Natural killer cell (primary cell): ENCODE measurements at regions not wholly inside any gene's neighbourhood (a gene's known extent, or its start where the extent isn't known, plus 50 kb on each side); places are given as distances from the start of the nearest gene placed in this dataset.

Experiments used
- ATAC-seq, 3 donors: fragments of 150-1000 bp in 2 of 3; fragments of 200-7000 bp in 1 of 3; cut with Tn5 transposase; 1 replicate in 1 of 3; 2 replicates in 2 of 3; pipeline ENCODE4 v1.10.0; 2021; ENCODE audit warnings: mild to moderate bottlenecking in 2 of 3, moderate library complexity in 2 of 3
- DNase-seq, 2 donors: peaks; one replicate each; pipeline versions ENCODE4 v3.0.0 to v3.0.0-alpha.2; 2013 to 2021; ENCODE audit warnings: mixed read lengths in 1 of 2
- H3K27ac ChIP-seq: one replicate; pipeline ENCODE4 v1.5.1; 2013; ENCODE audit warnings: mild to moderate bottlenecking, low read length
- H3K27me3 ChIP-seq: one replicate; pipeline ENCODE4 v1.6.1; 2013; ENCODE audit warnings: low read length; ENCODE audit not compliant: control insufficient read depth, insufficient read depth
- H3K36me3 ChIP-seq: one replicate; pipeline ENCODE4 v1.6.1; 2013; ENCODE audit warnings: low read length; ENCODE audit not compliant: control insufficient read depth, insufficient read depth
- H3K4me1 ChIP-seq: one replicate; pipeline ENCODE4 v1.6.1; 2013; ENCODE audit warnings: low read length; ENCODE audit not compliant: control insufficient read depth, insufficient read depth
- H3K4me3 ChIP-seq: one replicate; pipeline ENCODE4 v1.5.1; 2013; ENCODE audit warnings: low read length
- H3K9me3 ChIP-seq: one replicate; pipeline ENCODE4 v1.6.1; 2013; ENCODE audit warnings: low read length; ENCODE audit not compliant: control insufficient read depth, insufficient read depth
- H3K27ac Mint-ChIP-seq, 2 donors: one replicate each; pipeline ENCODE4 v1.8.0; 2022; ENCODE audit warnings: mild to moderate bottlenecking in 2 of 2, mixed read lengths in 2 of 2, moderate library complexity in 1 of 2
- H3K27me3 Mint-ChIP-seq, 2 donors: one replicate each; pipeline ENCODE4 v1.8.0; 2022; ENCODE audit warnings: low read depth in 2 of 2, mixed read lengths in 2 of 2
- H3K36me3 Mint-ChIP-seq: one replicate; pipeline ENCODE4 v1.8.0; 2022; ENCODE audit warnings: mixed read lengths
- H3K4me1 Mint-ChIP-seq, 2 donors: one replicate each; pipeline ENCODE4 v1.8.0; 2022; ENCODE audit warnings: mixed read lengths in 2 of 2
- H3K4me3 Mint-ChIP-seq: one replicate; pipeline ENCODE4 v1.8.0; 2022; ENCODE audit warnings: mild to moderate bottlenecking, moderate library complexity, mixed read lengths
- H3K9me3 Mint-ChIP-seq, 2 donors: one replicate each; pipeline ENCODE4 v1.8.0; 2022; ENCODE audit warnings: mixed read lengths in 2 of 2
- WGBS: methylation state at CpG from one replicate; pipeline ENCODE4 v1.1.7; 2013; ENCODE audit warnings: missing lambda C conversion rate; ENCODE audit not compliant: insufficient coverage; 5-methylcytosine and 5-hydroxymethylcytosine counted together
- intact Hi-C: fragments of 100-400 bp; cut with micrococcal nuclease; formaldehyde crosslinking; loops from one replicate; pipeline ENCODE4 v1.14.2; 2022
- TF ChIP-seq, protein P1 (sequence below): fragments of 200-600 bp; IDR thresholded peaks from one replicate; pipeline ENCODE4 v1.8.0; 2022; ENCODE audit warnings: antibody characterized with exemption

DNA sequence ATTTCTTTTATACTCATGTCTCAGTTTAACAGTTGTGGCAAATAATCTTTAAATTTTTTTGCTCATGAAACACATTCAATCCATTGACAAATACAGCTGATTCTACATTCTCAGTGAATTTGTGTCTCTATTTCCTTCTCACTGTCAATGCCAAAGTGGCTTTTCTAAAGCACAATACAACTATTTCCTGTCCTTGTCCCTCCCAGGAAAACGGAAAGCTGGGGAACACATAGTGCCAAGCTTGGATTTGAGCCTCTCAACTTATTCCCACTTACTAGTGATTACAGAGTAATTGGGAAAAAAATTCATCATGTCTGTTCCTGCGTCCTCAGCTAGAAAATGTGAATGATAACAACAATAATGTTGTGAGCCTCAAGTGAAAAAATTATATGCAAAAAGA, 899.7 kb upstream of the CDH2 start:
- no peak for ATAC-seq
- Mint-ChIP-seq H3K4me1 (no peaks in the 10 kb centered on the region), H3K27ac (no peak overlapping the region), H3K27me3 (no peaks in the 10 kb centered on the region), H3K9me3 (peaks cover 0 to 3% of the 10 kb centered on the region in 2 donors), H3K4me3 (no peak overlapping the region), H3K36me3 (no peaks in the 10 kb centered on the region)
- no peaks in the 10 kb centered on the region for H3K9me3 ChIP-seq
- intact Hi-C loops, result no loop called here
- TF ChIP-seq, protein P1, sequence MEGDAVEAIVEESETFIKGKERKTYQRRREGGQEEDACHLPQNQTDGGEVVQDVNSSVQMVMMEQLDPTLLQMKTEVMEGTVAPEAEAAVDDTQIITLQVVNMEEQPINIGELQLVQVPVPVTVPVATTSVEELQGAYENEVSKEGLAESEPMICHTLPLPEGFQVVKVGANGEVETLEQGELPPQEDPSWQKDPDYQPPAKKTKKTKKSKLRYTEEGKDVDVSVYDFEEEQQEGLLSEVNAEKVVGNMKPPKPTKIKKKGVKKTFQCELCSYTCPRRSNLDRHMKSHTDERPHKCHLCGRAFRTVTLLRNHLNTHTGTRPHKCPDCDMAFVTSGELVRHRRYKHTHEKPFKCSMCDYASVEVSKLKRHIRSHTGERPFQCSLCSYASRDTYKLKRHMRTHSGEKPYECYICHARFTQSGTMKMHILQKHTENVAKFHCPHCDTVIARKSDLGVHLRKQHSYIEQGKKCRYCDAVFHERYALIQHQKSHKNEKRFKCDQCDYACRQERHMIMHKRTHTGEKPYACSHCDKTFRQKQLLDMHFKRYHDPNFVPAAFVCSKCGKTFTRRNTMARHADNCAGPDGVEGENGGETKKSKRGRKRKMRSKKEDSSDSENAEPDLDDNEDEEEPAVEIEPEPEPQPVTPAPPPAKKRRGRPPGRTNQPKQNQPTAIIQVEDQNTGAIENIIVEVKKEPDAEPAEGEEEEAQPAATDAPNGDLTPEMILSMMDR, result no peak
- 80% methylated on average over 2 of the region's 2 CpGs for WGBS
- no peaks in the 10 kb centered on the region for H3K4me1 ChIP-seq
- H3K36me3 ChIP-seq, result no peaks in the 10 kb centered on the region
- no peak for DNase-seq
- H3K27me3 ChIP-seq, result no peaks in the 10 kb centered on the region
- H3K4me3 ChIP-seq, result no peak overlapping the region
- H3K27ac ChIP-seq, result no peak overlapping the region

DNA sequence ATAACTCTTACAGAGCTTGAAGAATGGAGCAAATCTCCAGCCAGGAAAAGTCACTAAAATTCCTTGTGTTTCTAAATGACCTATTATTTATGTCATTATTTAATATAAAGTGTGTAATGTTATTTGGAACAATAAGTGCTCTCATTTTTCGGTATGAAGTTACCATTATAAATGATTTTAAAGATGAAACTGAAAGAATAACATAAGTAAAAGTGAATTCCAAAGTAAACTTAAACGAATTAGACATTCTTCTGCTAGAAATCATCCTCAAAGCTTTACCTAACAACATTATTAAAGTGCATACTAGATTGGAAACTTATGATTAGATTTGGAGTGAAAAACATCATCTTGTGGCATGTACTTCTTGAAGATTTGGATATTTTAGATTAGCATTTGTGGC, 897.2 kb upstream of the CDH2 start:
- no peak overlapping the region for H3K4me3 Mint-ChIP-seq
- no peaks in the 10 kb centered on the region for H3K9me3 ChIP-seq
- TF ChIP-seq, protein P1, result no peak
- H3K9me3 Mint-ChIP-seq, result peaks cover 0 to 3% of the 10 kb centered on the region in 2 donors
- DNase-seq, result no peak
- no peaks in the 10 kb centered on the region for H3K36me3 Mint-ChIP-seq
- H3K36me3 ChIP-seq, result no peaks in the 10 kb centered on the region
- H3K4me1 ChIP-seq, result no peaks in the 10 kb centered on the region
- no peak overlapping the region for H3K4me3 ChIP-seq
- H3K27me3 ChIP-seq, result no peaks in the 10 kb centered on the region
- H3K27ac ChIP-seq, result no peak overlapping the region
- no CpG with 5 or more reads among the region's 2 CpGs for WGBS
- no peak for ATAC-seq
- no peak overlapping the region for H3K27ac Mint-ChIP-seq
- intact Hi-C loops, result no loop called here
- H3K4me1 Mint-ChIP-seq, result no peaks in the 10 kb centered on the region
- H3K27me3 Mint-ChIP-seq, result no peaks in the 10 kb centered on the region

DNA sequence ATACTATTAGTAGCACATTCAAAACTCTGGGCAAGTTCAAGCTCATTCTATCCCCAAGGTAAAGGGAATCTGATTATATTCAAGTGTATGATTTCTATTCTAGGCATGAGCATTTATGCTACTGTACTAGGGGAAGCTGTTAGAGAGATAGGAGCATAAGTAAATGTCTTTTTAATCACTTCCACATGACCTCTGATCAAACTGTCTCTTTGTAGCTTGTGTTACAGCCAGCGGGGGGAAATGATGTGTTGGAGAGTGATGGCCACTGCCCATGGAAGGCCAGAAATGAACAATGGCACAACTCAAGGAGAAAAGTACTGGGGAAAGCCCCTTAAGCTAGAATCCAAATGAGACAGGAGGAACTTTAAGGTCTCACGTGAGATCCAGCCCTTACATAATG, 894.9 kb upstream of the CDH2 start:
- no peaks in the 10 kb centered on the region for H3K36me3 Mint-ChIP-seq
- ATAC-seq, result no peak
- H3K9me3 ChIP-seq, result no peaks in the 10 kb centered on the region
- TF ChIP-seq, protein P1, result no peak
- peaks cover 0 to 3% of the 10 kb centered on the region in 2 donors for H3K9me3 Mint-ChIP-seq
- H3K27ac ChIP-seq, result no peak overlapping the region
- no peak overlapping the region for H3K27ac Mint-ChIP-seq
- H3K4me3 Mint-ChIP-seq, result no peak overlapping the region
- H3K4me1 Mint-ChIP-seq, result no peaks in the 10 kb centered on the region
- H3K27me3 Mint-ChIP-seq, result no peaks in the 10 kb centered on the region
- intact Hi-C loops, result no loop called here
- no peak overlapping the region for H3K4me3 ChIP-seq
- no peaks in the 10 kb centered on the region for H3K36me3 ChIP-seq
- WGBS, result 84% methylated on average over 2 of the region's 2 CpGs
- H3K27me3 ChIP-seq, result no peaks in the 10 kb centered on the region
- H3K4me1 ChIP-seq, result no peaks in the 10 kb centered on the region
- no peak for DNase-seq

DNA sequence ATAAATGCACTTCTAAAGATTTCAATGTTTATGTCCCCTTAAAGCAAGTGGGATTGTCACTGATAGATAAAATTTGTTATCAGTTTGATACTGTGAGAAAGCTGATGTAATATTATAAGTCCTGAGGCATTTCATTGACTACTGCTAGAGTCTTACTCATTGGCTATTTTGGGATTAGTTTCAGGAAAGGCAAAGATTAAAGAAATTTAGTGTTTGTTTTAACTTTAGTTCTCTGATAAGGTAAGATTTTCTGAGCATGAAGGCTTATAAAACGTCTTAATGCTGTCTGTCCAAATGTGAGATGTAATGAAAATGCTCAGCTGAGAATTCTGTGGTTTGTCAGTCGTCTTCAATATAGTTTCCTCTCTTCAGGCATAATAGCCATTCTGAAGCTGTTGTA, 886.4 kb upstream of the CDH2 start:
- Mint-ChIP-seq H3K4me1 (no peaks in the 10 kb centered on the region), H3K9me3 (peaks cover 3 to 5% of the 10 kb centered on the region in 2 donors), H3K27me3 (no peaks in the 10 kb centered on the region), H3K4me3 (no peak overlapping the region), H3K27ac (no peak overlapping the region), H3K36me3 (no peaks in the 10 kb centered on the region)
- DNase-seq (no peak), ATAC-seq (no peak)
- H3K36me3 ChIP-seq, result no peaks in the 10 kb centered on the region
- no peak overlapping the region for H3K27ac ChIP-seq
- no peaks in the 10 kb centered on the region for H3K27me3 ChIP-seq
- no peak overlapping the region for H3K4me3 ChIP-seq
- no peaks in the 10 kb centered on the region for H3K4me1 ChIP-seq
- H3K9me3 ChIP-seq, result no peaks in the 10 kb centered on the region
- intact Hi-C loops, result no loop called here
- TF ChIP-seq, protein P1, result no peak
- WGBS, result 38% methylated on average over 1 of the region's 2 CpGs
